HCT116 (cell line): ENCODE measurements at regions not wholly inside any gene's neighbourhood (a gene's known extent, or its start where the extent isn't known, plus 50 kb on each side); places are given as distances from the start of the nearest gene placed in this dataset.

ENCODE experiments used
- ATAC-seq: fragments of 200-7000 bp; cut with Tn5 transposase; 2 replicates; pipeline ENCODE4 v1.9.1; 2020; ENCODE audit warnings: mild to moderate bottlenecking, moderate library complexity
- BruUV-seq: library from RNA; stranded (reverse); fragments of 400-500 nt; replicated peaks from 2 replicates; lab custom pipeline; 2021; lab: Mats Ljungman, UMichigan
- CTCF ChIA-PET: fragments of 300-600 bp; sonication (Branson Sonifier 250); formaldehyde crosslinking; loops from one replicate; lab custom pipeline; 2021; ENCODE audit warnings: antibody characterized with exemption; lab: Charles Lee
- POLR2A ChIA-PET: fragments of 300-600, 350-600 bp; sonication (Branson Sonifier 250); formaldehyde crosslinking; loops from one replicate; lab custom pipeline; 2021; ENCODE audit warnings: antibody characterized with exemption; lab: Charles Lee
- RAD21 ChIA-PET, 2 experiments: fragments of 300-600 bp; sonication (Branson Sonifier 250); formaldehyde crosslinking; loops; one replicate each; lab custom pipeline; 2023; ENCODE audit warnings: low total read pairs in 2 of 2; ENCODE audit not compliant: uncharacterized antibody in 2 of 2, unreplicated experiment in 2 of 2, low non-redundant PET in 1 of 2; lab: Charles Lee
- DNase-seq: peaks from one replicate; pipeline ENCODE4 v3.0.0-alpha.2; 2010; ENCODE audit warnings: low read depth, low spot score
- H2AFZ ChIP-seq: fragments of 200-600 bp; shearing (Covaris generic), sonication (generic); 2 replicates; pipeline ENCODE4 v1.6.1; 2017; ENCODE audit warnings: low read depth, mixed run types, mixed read lengths, antibody characterized with exemption, low read length; ENCODE audit not compliant: poor library complexity, severe bottlenecking
- H3K27ac ChIP-seq: 2 replicates; pipeline ENCODE4 v1.5.1; 2012; ENCODE audit warnings: low read depth, low read length
- H3K27me3 ChIP-seq: fragments of 200-600 bp; sonication (generic); 2 replicates; pipeline ENCODE4 v1.6.1; 2016; ENCODE audit warnings: mixed run types, low read length, mixed read lengths; ENCODE audit not compliant: insufficient read depth
- H3K36me3 ChIP-seq, 2 experiments: fragments of 200-500 bp in 1 of 2; fragments of 200-600 bp in 1 of 2; sonication (Bioruptor generic) in 1 of 2; sonication (generic) in 1 of 2; 2 replicates each; pipeline versions ENCODE4 v1.5.1 to v1.6.1; 2014 to 2016; ENCODE audit warnings: low read length in 2 of 2, inconsistent platforms in 1 of 2, mixed read lengths in 1 of 2, mixed run types in 1 of 2; ENCODE audit not compliant: insufficient read depth in 2 of 2, control insufficient read depth in 1 of 2
- H3K4me1 ChIP-seq, 2 experiments: fragments of 200-600 bp in 1 of 2; sonication (generic) in 1 of 2; 2 replicates each; pipeline versions ENCODE4 v1.5.1 to v1.6.1; 2012 to 2017; ENCODE audit warnings: low read length in 2 of 2, inconsistent platforms in 1 of 2, mild to moderate bottlenecking in 1 of 2, mixed read lengths in 1 of 2, mixed run types in 1 of 2, moderate library complexity in 1 of 2; ENCODE audit not compliant: insufficient read depth in 2 of 2, control insufficient read depth in 1 of 2
- H3K4me2 ChIP-seq: fragments of 200-600 bp; sonication (generic); 2 replicates; pipeline ENCODE4 v1.6.1; 2017; ENCODE audit warnings: mixed run types, low read length, mixed read lengths
- H3K4me3 ChIP-seq, 2 experiments: fragments of 200-600 bp in 1 of 2; sonication (generic) in 1 of 2; replicated peaks in 1 of 2; 2 replicates each; pipeline ENCODE4 v1.5.1; 2011 to 2016; ENCODE audit warnings: low read length in 2 of 2, control low read depth in 1 of 2, low read depth in 1 of 2, mild to moderate bottlenecking in 1 of 2, mixed read lengths in 1 of 2, mixed run types in 1 of 2
- H3K79me2 ChIP-seq: fragments of 200-600 bp; sonication (generic); 2 replicates; pipeline ENCODE4 v1.6.1; 2017; ENCODE audit warnings: mild to moderate bottlenecking, mixed run types, low read length, moderate library complexity, mixed read lengths; ENCODE audit not compliant: insufficient read depth
- H3K9ac ChIP-seq: fragments of 200-600 bp; sonication (generic); 2 replicates; pipeline ENCODE4 v1.6.1; 2016; ENCODE audit warnings: low read length, mixed read lengths
- H3K9me2 ChIP-seq: fragments of 200-600 bp; sonication (generic), shearing (Covaris generic); 2 replicates; pipeline ENCODE4 v1.6.1; 2017; ENCODE audit warnings: mixed run types, mild to moderate bottlenecking, moderate library complexity; ENCODE audit not compliant: insufficient read depth
- H3K9me3 ChIP-seq, 2 experiments: fragments of 200-500 bp in 1 of 2; fragments of 200-600 bp in 1 of 2; sonication (Bioruptor generic) in 1 of 2; sonication (generic) in 1 of 2; 2 replicates each; pipeline ENCODE4 v1.6.1; 2014 to 2017; ENCODE audit warnings: low read length in 2 of 2, mixed read lengths in 2 of 2, inconsistent platforms in 1 of 2, low read depth in 1 of 2, mild to moderate bottlenecking in 1 of 2, mixed run types in 1 of 2, moderate library complexity in 1 of 2; ENCODE audit not compliant: control insufficient read depth in 1 of 2, insufficient read depth in 1 of 2
- H4K20me1 ChIP-seq: fragments of 200-600 bp; sonication (generic), shearing (Covaris generic); 2 replicates; pipeline ENCODE4 v1.6.1; 2017; ENCODE audit warnings: mixed run types, mild to moderate bottlenecking, moderate library complexity; ENCODE audit not compliant: insufficient read depth
- ATF3 ChIP-seq: IDR thresholded peaks from 2 replicates; pipeline ENCODE4 v1.6.1; 2012
- CEBPB ChIP-seq: IDR thresholded peaks from 2 replicates; pipeline ENCODE4 v1.6.1; 2012; ENCODE audit warnings: low read depth
- CTCF ChIP-seq, 3 experiments: fragments of 200-600 bp in 1 of 3; sonication (generic) in 1 of 3; IDR thresholded peaks in 2 of 3; conservative IDR thresholded peaks in 1 of 3; 2 replicates each; pipeline ENCODE4 v1.5.1; 2012 to 2017; ENCODE audit warnings: low read depth in 2 of 3, low read length in 2 of 3, antibody characterized with exemption in 1 of 3, borderline replicate concordance in 1 of 3, control low read depth in 1 of 3, mild to moderate bottlenecking in 1 of 3, mixed read lengths in 1 of 3, mixed run types in 1 of 3, moderate library complexity in 1 of 3; ENCODE audit not compliant: insufficient read depth in 1 of 3
- EGR1 ChIP-seq: IDR thresholded peaks from 2 replicates; pipeline ENCODE4 v1.6.1; 2012; ENCODE audit warnings: low read depth
- ELF1 ChIP-seq: IDR thresholded peaks from 2 replicates; pipeline ENCODE4 v1.6.1; 2012; ENCODE audit warnings: low read depth, borderline replicate concordance
- EZH2 ChIP-seq: fragments of 200-600 bp; sonication (generic); IDR thresholded peaks from 2 replicates; pipeline ENCODE4 v1.6.1; 2017; ENCODE audit warnings: antibody characterized with exemption, mixed run types
- EZH2phosphoT487 ChIP-seq: fragments of 200-600 bp; IDR thresholded peaks from 2 replicates; pipeline ENCODE4 v1.6.1; 2018; ENCODE audit warnings: antibody characterized with exemption, borderline replicate concordance
- JUND ChIP-seq: IDR thresholded peaks from 2 replicates; pipeline ENCODE4 v1.6.1; 2012
- MAX ChIP-seq: IDR thresholded peaks from 2 replicates; pipeline ENCODE4 v1.6.1; 2012
- POLR2A ChIP-seq: IDR thresholded peaks from 2 replicates; pipeline ENCODE4 v1.7.0; 2011; ENCODE audit warnings: borderline replicate concordance; ENCODE audit not compliant: insufficient read depth, insufficient read length; ENCODE audit errors: extremely low read depth
- POLR2AphosphoS5 ChIP-seq: IDR thresholded peaks from 2 replicates; pipeline ENCODE4 v1.6.1; 2011; ENCODE audit warnings: mild to moderate bottlenecking, low read depth, low read length, moderate library complexity
- RAD21 ChIP-seq: IDR thresholded peaks from 2 replicates; pipeline ENCODE4 v1.6.1; 2012; ENCODE audit warnings: low read depth, mild to moderate bottlenecking
- SIN3A ChIP-seq: IDR thresholded peaks from 2 replicates; pipeline ENCODE4 v1.6.1; 2012; ENCODE audit warnings: low read depth
- SP1 ChIP-seq: IDR thresholded peaks from 2 replicates; pipeline ENCODE4 v1.6.1; 2012; ENCODE audit warnings: low read depth
- TCF7L2 ChIP-seq: IDR thresholded peaks from 2 replicates; pipeline ENCODE4 v1.7.0; 2011; ENCODE audit warnings: borderline replicate concordance, inconsistent platforms; ENCODE audit not compliant: insufficient read depth, insufficient read length; ENCODE audit errors: extremely low read depth
- YY1 ChIP-seq: IDR thresholded peaks from 2 replicates; pipeline ENCODE4 v1.6.1; 2011; ENCODE audit warnings: low read length, low read depth, moderate library complexity, mild to moderate bottlenecking; ENCODE audit not compliant: insufficient replicate concordance; ENCODE audit errors: extremely low read depth
- ZBTB33 ChIP-seq: IDR thresholded peaks from 2 replicates; pipeline ENCODE4 v1.6.1; 2011; ENCODE audit warnings: mild to moderate bottlenecking, low read length, moderate library complexity; ENCODE audit not compliant: insufficient replicate concordance; ENCODE audit errors: extremely low read depth
- ZNF274 ChIP-seq: fragments of 200-500 bp; sonication (Bioruptor generic); IDR thresholded peaks from 2 replicates; pipeline ENCODE4 v1.6.1; 2014; ENCODE audit warnings: mild to moderate bottlenecking, low read depth, low read length, inconsistent platforms
- intact Hi-C: fragments of 100-400 bp; cut with micrococcal nuclease; formaldehyde crosslinking; loops from 2 replicates; pipeline ENCODE4 v1.10.0; 2022

- no peaks in the 10 kb centered on the region for H4K20me1 ChIP-seq
- TF ChIP-seq EGR1 (no peak), TCF7L2 (no peak), SIN3A (no peak), JUND (no peak), EZH2phosphoT487 (no peak), ZBTB33 (no peak), SP1 (no peak), ZNF274 (no peak), EZH2 (no peak), CEBPB (no peak), YY1 (no peak), ATF3 (no peak), POLR2AphosphoS5 (no peak), POLR2A (no peak), RAD21 (no peak), MAX (no peak), ELF1 (no peak), CTCF (IDR thresholded peaks at IDR 0.05 in 2 of 3, conservative IDR thresholded peaks at IDR 0.05 in 1 of 3; ENCODE audit: borderline replicate concordance in 1 of 3, insufficient read depth in 1 of 3, low read depth in 2 of 3, low read length in 2 of 3) (no peak)
- H3K4me2 ChIP-seq = no peak overlapping the region
- intact Hi-C loops = no loop called here
- H3K27ac ChIP-seq = no peak overlapping the region
- no peak overlapping the region for H3K4me3 ChIP-seq
- ChIA-PET POLR2A (no interaction called here), CTCF (no interaction called here), RAD21 (no interaction called here)
- H3K9me2 ChIP-seq = no peaks in the 10 kb centered on the region
- no TSS peak for BruUV-seq
- ATAC-seq = no peak
- H3K9ac ChIP-seq = no peak overlapping the region
- H3K36me3 ChIP-seq = no peaks in the 10 kb centered on the region
- H3K79me2 ChIP-seq = no peaks in the 10 kb centered on the region
- no peak overlapping the region for H2AFZ ChIP-seq
- H3K4me1 ChIP-seq = no peaks in the 10 kb centered on the region
- no peak for DNase-seq
- H3K27me3 ChIP-seq = no peaks in the 10 kb centered on the region
- H3K9me3 ChIP-seq = no peaks in the 10 kb centered on the region
These were observed 654.4 kb downstream of the DNAJB9 start for GRCh38 chr7:109224100-109224499.
